Osteocyte (in vitro differentiated cells): ENCODE measurements at regions not wholly inside any gene's neighbourhood (a gene's known extent, or its start where the extent isn't known, plus 50 kb on each side); places are given as distances from the start of the nearest gene placed in this dataset.
A peak's percentile ranks its signal among the peaks of the same experiment; 100 is the strongest.

Experiments
- DNase-seq: peaks from one replicate; pipeline ENCODE4 v3.0.0; 2021; ENCODE audit warnings: mixed read lengths; ENCODE audit not compliant: unreplicated experiment; ENCODE audit errors: extremely low spot score
- H3K27ac Mint-ChIP-seq: one replicate; pipeline ENCODE4 v1.8.0; 2021; ENCODE audit warnings: mild to moderate bottlenecking, mixed read lengths; ENCODE audit not compliant: unreplicated experiment
- H3K27me3 Mint-ChIP-seq: one replicate; pipeline ENCODE4 v1.8.0; 2021; ENCODE audit warnings: mixed read lengths; ENCODE audit not compliant: unreplicated experiment
- H3K36me3 Mint-ChIP-seq: one replicate; pipeline ENCODE4 v1.8.0; 2021; ENCODE audit warnings: mixed read lengths; ENCODE audit not compliant: unreplicated experiment
- H3K4me1 Mint-ChIP-seq: one replicate; pipeline ENCODE4 v1.8.0; 2021; ENCODE audit warnings: mixed read lengths; ENCODE audit not compliant: unreplicated experiment
- H3K4me3 Mint-ChIP-seq: one replicate; pipeline ENCODE4 v1.8.0; 2021; ENCODE audit warnings: mild to moderate bottlenecking, moderate library complexity, mixed read lengths; ENCODE audit not compliant: unreplicated experiment
- H3K9me3 Mint-ChIP-seq: one replicate; pipeline ENCODE4 v1.8.0; 2021; ENCODE audit warnings: mixed read lengths; ENCODE audit not compliant: unreplicated experiment
- CTCF ChIP-seq: fragments of 200-600 bp; sonication (generic); IDR thresholded peaks from 2 replicates; pipeline ENCODE4 v1.5.0; 2021; ENCODE audit warnings: antibody characterized with exemption, mild to moderate bottlenecking, moderate library complexity

DNA sequence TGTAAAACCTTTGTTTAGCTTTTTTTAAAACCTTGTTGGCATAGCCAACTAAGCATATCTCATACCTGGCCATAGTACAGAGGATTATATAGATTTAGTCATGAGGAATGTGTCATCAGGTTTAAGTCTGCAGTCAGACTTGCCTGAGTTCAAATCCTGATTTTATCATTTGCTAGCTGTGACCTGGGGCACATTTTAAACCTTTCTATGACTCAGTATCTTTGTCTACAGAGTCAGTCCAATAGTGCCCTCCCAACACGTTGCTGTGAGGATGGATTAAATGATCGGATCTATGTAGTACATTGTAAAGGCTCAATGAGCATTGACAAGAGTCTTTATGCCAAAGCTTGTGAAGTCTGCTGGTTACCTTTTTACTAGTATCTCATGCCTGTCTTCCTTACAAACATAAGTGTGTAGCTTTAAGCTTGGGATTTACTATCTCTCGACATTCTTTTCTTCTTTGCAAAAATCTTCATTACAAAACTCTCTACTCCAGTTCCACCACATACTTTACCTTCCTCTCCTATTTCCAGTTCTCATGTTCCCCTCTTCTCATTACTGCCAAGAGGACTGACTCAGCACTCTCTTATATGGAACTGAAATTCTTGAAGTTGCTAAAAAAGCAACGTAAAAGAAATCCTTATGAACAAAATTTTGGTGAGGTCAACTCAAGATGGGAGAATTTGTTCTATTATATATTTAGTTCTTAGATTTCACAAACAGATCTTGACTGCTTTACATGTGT is 68.1 kb upstream of the RBMS1 start:
- Mint-ChIP-seq H3K9me3 (peaks cover 10% of the 10 kb centered on the region), H3K27ac (peak overlapping the region; percentile 42), H3K27me3 (no peaks in the 10 kb centered on the region), H3K4me1 (peaks cover 19% of the 10 kb centered on the region), H3K4me3 (no peak overlapping the region), H3K36me3 (no peaks in the 10 kb centered on the region)
- no peak for DNase-seq
- no peak for TF ChIP-seq CTCF

GRCh38 chr2:160562730-160563129 is 69.1 kb upstream of the RBMS1 start:
- no peak for DNase-seq
- Mint-ChIP-seq H3K27ac (peak overlapping the region; percentile 42), H3K9me3 (peaks cover under 1% of the 10 kb centered on the region)

GRCh38 chr2:160564591-160564990 is 71.0 kb upstream of the RBMS1 start:
- Mint-ChIP-seq H3K27me3 (no peaks in the 10 kb centered on the region), H3K4me3 (no peak overlapping the region), H3K4me1 (peaks cover 19% of the 10 kb centered on the region), H3K36me3 (no peaks in the 10 kb centered on the region), H3K27ac (no peak overlapping the region), H3K9me3 (no peaks in the 10 kb centered on the region)
- DNase-seq, result no peak
- TF ChIP-seq CTCF, result no peak

More at GRCh38 chr2:160562730-160563129, 69.1 kb upstream of the RBMS1 start:
- Mint-ChIP-seq H3K36me3 (no peaks in the 10 kb centered on the region), H3K4me1 (peaks cover 19% of the 10 kb centered on the region), H3K27me3 (no peaks in the 10 kb centered on the region), H3K4me3 (no peak overlapping the region)
- TF ChIP-seq CTCF, result no peak

GRCh38 chr2:160565099-160565845 is 71.7 kb upstream of the RBMS1 start:
- Mint-ChIP-seq H3K36me3 (no peaks in the 10 kb centered on the region), H3K4me1 (peaks cover 19% of the 10 kb centered on the region), H3K9me3 (no peaks in the 10 kb centered on the region), H3K4me3 (no peak overlapping the region), H3K27me3 (no peaks in the 10 kb centered on the region), H3K27ac (no peak overlapping the region)
- no peak for DNase-seq
- no peak for TF ChIP-seq CTCF

- H3K9me3 Mint-ChIP-seq, result peaks cover 4% of the 10 kb centered on the region
- H3K27me3 Mint-ChIP-seq, result no peaks in the 10 kb centered on the region
- no peak overlapping the region for H3K4me3 Mint-ChIP-seq
- no peak overlapping the region for H3K27ac Mint-ChIP-seq
- peaks cover 17% of the 10 kb centered on the region for H3K4me1 Mint-ChIP-seq
- H3K36me3 Mint-ChIP-seq, result no peaks in the 10 kb centered on the region
- TF ChIP-seq CTCF, result no peak
- DNase-seq, result no peak
These were observed 73.1 kb upstream of the RBMS1 start for GRCh38 chr2:160566717-160567116.
